ENCODE measurements at regions not wholly inside any gene's neighbourhood (a gene's known extent, or its start where the extent isn't known, plus 50 kb on each side); places are given as distances from the start of the nearest gene placed in this dataset.

- no peak for TF ChIP-seq CTCF (IDR thresholded peaks at IDR 0.05)
- Mint-ChIP-seq H3K36me3 (ENCODE audit: low read depth) (no peaks in the 10 kb centered on the region), H3K27me3 (ENCODE audit: low read depth) (peaks cover 10% of the 10 kb centered on the region), H3K4me1 (ENCODE audit: low read depth) (no peaks in the 10 kb centered on the region), H3K9me3 (ENCODE audit: low read depth) (no peaks in the 10 kb centered on the region), H3K4me3 (ENCODE audit: unreplicated experiment) (no peak overlapping the region), H3K27ac (ENCODE audit: unreplicated experiment) (no peak overlapping the region)
- no peak for DNase-seq (ENCODE audit: low spot score)
These were observed 218.2 kb downstream of the SHOX2 start for GRCh38 chr3:157888040-157888439.

GRCh38 chr3:157876556-157876955, 229.7 kb downstream of the SHOX2 start:
- Mint-ChIP-seq H3K27me3 (ENCODE audit: low read depth) (no peaks in the 10 kb centered on the region), H3K9me3 (ENCODE audit: low read depth) (peaks cover 14% of the 10 kb centered on the region), H3K27ac (ENCODE audit: unreplicated experiment) (no peak overlapping the region), H3K4me3 (ENCODE audit: unreplicated experiment) (no peak overlapping the region), H3K36me3 (ENCODE audit: low read depth) (peaks cover 3% of the 10 kb centered on the region), H3K4me1 (ENCODE audit: low read depth) (peaks cover 8% of the 10 kb centered on the region)
- TF ChIP-seq CTCF (IDR thresholded peaks at IDR 0.05), result no peak
- no peak for DNase-seq (ENCODE audit: low spot score)

- DNase-seq (ENCODE audit: low spot score), result no peak
- H3K4me3 Mint-ChIP-seq (ENCODE audit: unreplicated experiment), result no peak overlapping the region
- H3K27ac Mint-ChIP-seq (ENCODE audit: unreplicated experiment), result no peak overlapping the region
- H3K36me3 Mint-ChIP-seq (ENCODE audit: low read depth), result no peaks in the 10 kb centered on the region
- no peak for TF ChIP-seq CTCF (IDR thresholded peaks at IDR 0.05)
- H3K9me3 Mint-ChIP-seq (ENCODE audit: low read depth), result no peaks in the 10 kb centered on the region
- no peaks in the 10 kb centered on the region for H3K27me3 Mint-ChIP-seq (ENCODE audit: low read depth)
- peaks cover 24% of the 10 kb centered on the region for H3K4me1 Mint-ChIP-seq (ENCODE audit: low read depth)
These were observed 233.3 kb downstream of the SHOX2 start for GRCh38 chr3:157872902-157873301.

GRCh38 chr3:157871838-157872460, 234.3 kb downstream of the SHOX2 start:
- no peak overlapping the region for H3K4me3 Mint-ChIP-seq (ENCODE audit: unreplicated experiment)
- H3K9me3 Mint-ChIP-seq (ENCODE audit: low read depth), result no peaks in the 10 kb centered on the region
- peaks cover 28% of the 10 kb centered on the region for H3K4me1 Mint-ChIP-seq (ENCODE audit: low read depth)
- DNase-seq (ENCODE audit: low spot score), result no peak
- H3K36me3 Mint-ChIP-seq (ENCODE audit: low read depth), result no peaks in the 10 kb centered on the region
- TF ChIP-seq CTCF (IDR thresholded peaks at IDR 0.05), result no peak
- H3K27me3 Mint-ChIP-seq (ENCODE audit: low read depth), result no peaks in the 10 kb centered on the region
- H3K27ac Mint-ChIP-seq (ENCODE audit: unreplicated experiment), result no peak overlapping the region

- H3K4me1 Mint-ChIP-seq (ENCODE audit: low read depth), result peaks cover 28% of the 10 kb centered on the region
- DNase-seq (ENCODE audit: low spot score), result no peak
- no peaks in the 10 kb centered on the region for H3K36me3 Mint-ChIP-seq (ENCODE audit: low read depth)
- no peak overlapping the region for H3K4me3 Mint-ChIP-seq (ENCODE audit: unreplicated experiment)
- no peaks in the 10 kb centered on the region for H3K27me3 Mint-ChIP-seq (ENCODE audit: low read depth)
- no peaks in the 10 kb centered on the region for H3K9me3 Mint-ChIP-seq (ENCODE audit: low read depth)
- H3K27ac Mint-ChIP-seq (ENCODE audit: unreplicated experiment), result no peak overlapping the region
- no peak for TF ChIP-seq CTCF (IDR thresholded peaks at IDR 0.05)
These were observed 235.0 kb downstream of the SHOX2 start for GRCh38 chr3:157871248-157871647.
